ENCODE measurements at regions not wholly inside any gene's neighbourhood (a gene's known extent, or its start where the extent isn't known, plus 50 kb on each side); places are given as distances from the start of the nearest gene placed in this dataset.
"Not testable (repeated sequence)": the region's sequence is repeated elsewhere in the genome, so short reads cannot be mapped to it uniquely, and the experiment has no call there.

- Mint-ChIP-seq H3K9me3 (no peaks in the 10 kb centered on the region), H3K36me3 (no peaks in the 10 kb centered on the region), H3K4me3 (no peak overlapping the region), H3K27ac (no peak overlapping the region), H3K4me1 (no peaks in the 10 kb centered on the region), H3K27me3 (peaks cover 28% of the 10 kb centered on the region)
- no peak for DNase-seq
- CTCF ChIA-PET, result no interaction called here
Observed at GRCh38 chr7:43033369-43033768, 79.1 kb upstream of the HECW1 start.

- Mint-ChIP-seq H3K27ac (no peak overlapping the region), H3K36me3 (no peaks in the 10 kb centered on the region), H3K9me3 (no peaks in the 10 kb centered on the region), H3K4me1 (no peaks in the 10 kb centered on the region), H3K27me3 (peaks cover 18% of the 10 kb centered on the region), H3K4me3 (no peak overlapping the region)
- DNase-seq, result no peak
- CTCF ChIA-PET, result no interaction called here
Observed at GRCh38 chr7:43034535-43035002, 77.9 kb upstream of the HECW1 start.

GRCh38 chr7:43037531-43037930 is 74.9 kb upstream of the HECW1 start:
- CTCF ChIA-PET, result no interaction called here
- H3K9me3 Mint-ChIP-seq, result no peaks in the 10 kb centered on the region
- no peak for DNase-seq
- no peak overlapping the region for H3K4me3 Mint-ChIP-seq
- H3K4me1 Mint-ChIP-seq, result no peaks in the 10 kb centered on the region
- no peaks in the 10 kb centered on the region for H3K36me3 Mint-ChIP-seq
- no peak overlapping the region for H3K27ac Mint-ChIP-seq
- peaks cover 9% of the 10 kb centered on the region for H3K27me3 Mint-ChIP-seq

- H3K27ac Mint-ChIP-seq, result no peak overlapping the region
- CTCF ChIA-PET, result no interaction called here
- H3K9me3 Mint-ChIP-seq, result no peaks in the 10 kb centered on the region
- H3K4me1 Mint-ChIP-seq, result no peaks in the 10 kb centered on the region
- no peak for DNase-seq
- H3K4me3 Mint-ChIP-seq, result no peak overlapping the region
- no peaks in the 10 kb centered on the region for H3K36me3 Mint-ChIP-seq
- H3K27me3 Mint-ChIP-seq, result peaks cover 12% of the 10 kb centered on the region
Observed at GRCh38 chr7:43038254-43038653, 74.2 kb upstream of the HECW1 start.

- CTCF ChIA-PET, result no interaction called here
- Mint-ChIP-seq H3K4me1 (no peaks in the 10 kb centered on the region), H3K4me3 (no peak overlapping the region), H3K27me3 (peaks cover 9% of the 10 kb centered on the region), H3K27ac (no peak overlapping the region), H3K36me3 (no peaks in the 10 kb centered on the region), H3K9me3 (no peaks in the 10 kb centered on the region)
- no peak for DNase-seq
Observed at GRCh38 chr7:43039346-43039745, 73.1 kb upstream of the HECW1 start.

- Mint-ChIP-seq H3K36me3 (no peaks in the 10 kb centered on the region), H3K27ac (no peak overlapping the region)
Observed at GRCh38 chr7:43040461-43040860, 72.0 kb upstream of the HECW1 start.

GRCh38 chr7:43041105-43041504 is 71.3 kb upstream of the HECW1 start:
- H3K4me1 Mint-ChIP-seq, result no peaks in the 10 kb centered on the region
- CTCF ChIA-PET, result interaction anchor here (0.7 kb wide), 1 partner anchor 37 kb away, joined by 3 read pairs; no protein-coding TSS in a partner anchor
- no peaks in the 10 kb centered on the region for H3K36me3 Mint-ChIP-seq
- H3K27me3 Mint-ChIP-seq, result peaks cover 5% of the 10 kb centered on the region
- no peak overlapping the region for H3K4me3 Mint-ChIP-seq
- H3K27ac Mint-ChIP-seq, result no peak overlapping the region
- H3K9me3 Mint-ChIP-seq, result no peaks in the 10 kb centered on the region
- DNase-seq, result no peak

More at GRCh38 chr7:43040461-43040860, 72.0 kb upstream of the HECW1 start:
- H3K27me3 Mint-ChIP-seq, result peaks cover 5% of the 10 kb centered on the region
- H3K4me3 Mint-ChIP-seq, result no peak overlapping the region
- H3K9me3 Mint-ChIP-seq, result no peaks in the 10 kb centered on the region
- CTCF ChIA-PET, result interaction anchor here (0.7 kb wide), 1 partner anchor 36 kb away, joined by 3 read pairs; no protein-coding TSS in a partner anchor
- DNase-seq, result no peak
- no peaks in the 10 kb centered on the region for H3K4me1 Mint-ChIP-seq

GRCh38 chr7:43041724-43042123 is 70.7 kb upstream of the HECW1 start:
- CTCF ChIA-PET, result no interaction called here
- no peak overlapping the region for H3K4me3 Mint-ChIP-seq

GRCh38 chr7:43042302-43042701 is 70.1 kb upstream of the HECW1 start:
- DNase-seq, result no peak
- Mint-ChIP-seq H3K36me3 (no peaks in the 10 kb centered on the region), H3K4me1 (no peaks in the 10 kb centered on the region), H3K27ac (no peak overlapping the region), H3K27me3 (peaks cover 8% of the 10 kb centered on the region), H3K9me3 (no peaks in the 10 kb centered on the region), H3K4me3 (no peak overlapping the region)
- CTCF ChIA-PET, result no interaction called here

More at GRCh38 chr7:43041724-43042123, 70.7 kb upstream of the HECW1 start:
- Mint-ChIP-seq H3K9me3 (no peaks in the 10 kb centered on the region), H3K36me3 (no peaks in the 10 kb centered on the region), H3K27ac (no peak overlapping the region), H3K4me1 (no peaks in the 10 kb centered on the region), H3K27me3 (peaks cover 5% of the 10 kb centered on the region)
- DNase-seq, result no peak

- CTCF ChIA-PET, result no interaction called here
- Mint-ChIP-seq H3K27me3 (peaks cover 8% of the 10 kb centered on the region), H3K36me3 (no peaks in the 10 kb centered on the region), H3K9me3 (no peaks in the 10 kb centered on the region), H3K27ac (no peak overlapping the region), H3K4me1 (no peaks in the 10 kb centered on the region), H3K4me3 (no peak overlapping the region)
- no peak for DNase-seq
Observed at GRCh38 chr7:43044511-43044910, 67.9 kb upstream of the HECW1 start.

GRCh38 chr7:43054052-43054722 is 58.3 kb upstream of the HECW1 start:
- CTCF ChIA-PET, result no interaction called here
- Mint-ChIP-seq H3K9me3 (no peaks in the 10 kb centered on the region), H3K4me1 (no peaks in the 10 kb centered on the region), H3K4me3 (no peak overlapping the region), H3K27me3 (no peaks in the 10 kb centered on the region), H3K27ac (no peak overlapping the region), H3K36me3 (no peaks in the 10 kb centered on the region)
- no peak for DNase-seq

- no peak overlapping the region for H3K4me3 Mint-ChIP-seq
- no peaks in the 10 kb centered on the region for H3K9me3 Mint-ChIP-seq
- H3K36me3 Mint-ChIP-seq, result no peaks in the 10 kb centered on the region
- H3K27ac Mint-ChIP-seq, result no peak overlapping the region
- no peaks in the 10 kb centered on the region for H3K4me1 Mint-ChIP-seq
- DNase-seq, result no peak
- CTCF ChIA-PET, result no interaction called here
- no peaks in the 10 kb centered on the region for H3K27me3 Mint-ChIP-seq
Observed at GRCh38 chr7:43057141-43057540, 55.3 kb upstream of the HECW1 start.

- Mint-ChIP-seq H3K4me1 (no peaks in the 10 kb centered on the region), H3K4me3 (no peak overlapping the region), H3K27me3 (no peaks in the 10 kb centered on the region), H3K27ac (no peak overlapping the region), H3K9me3 (no peaks in the 10 kb centered on the region), H3K36me3 (no peaks in the 10 kb centered on the region)
- no peak for DNase-seq
- CTCF ChIA-PET, result no interaction called here
Observed at GRCh38 chr7:43058271-43059066, 54.0 kb upstream of the HECW1 start.

GRCh38 chr7:43059067-43059600 is 53.3 kb upstream of the HECW1 start:
- H3K9me3 Mint-ChIP-seq, H3K36me3 Mint-ChIP-seq, H3K4me1 Mint-ChIP-seq, DNase-seq, H3K27me3 Mint-ChIP-seq, CTCF ChIA-PET, H3K27ac Mint-ChIP-seq, H3K4me3 Mint-ChIP-seq: not testable (repeated sequence)
